ENCODE measurements at regions not wholly inside any gene's neighbourhood (a gene's known extent, or its start where the extent isn't known, plus 50 kb on each side); places are given as distances from the start of the nearest gene placed in this dataset.

GRCh38 chr11:91407842-91408241 is 816.8 kb upstream of the FAT3 start:
- no peak for DNase-seq

GRCh38 chr11:91406009-91406408 is 818.6 kb upstream of the FAT3 start:
- no peak for DNase-seq

GRCh38 chr11:91404344-91404743 is 820.3 kb upstream of the FAT3 start:
- no peak for DNase-seq

- no peak for DNase-seq
These were observed 827.5 kb upstream of the FAT3 start for GRCh38 chr11:91397134-91397468.

GRCh38 chr11:91396236-91397133 is 828.1 kb upstream of the FAT3 start:
- peak; percentile 37 for DNase-seq

GRCh38 chr11:91394727-91395414 is 829.7 kb upstream of the FAT3 start:
- DNase-seq: no peak

- DNase-seq: no peak
These were observed 830.4 kb upstream of the FAT3 start for GRCh38 chr11:91394073-91394726.

- DNase-seq: no peak
These were observed 841.7 kb upstream of the FAT3 start for GRCh38 chr11:91382946-91383345.

GRCh38 chr11:91374794-91375193 is 849.8 kb upstream of the FAT3 start:
- no peak for DNase-seq

- no peak for DNase-seq
These were observed 851.1 kb upstream of the FAT3 start for GRCh38 chr11:91373497-91373896.

GRCh38 chr11:91366816-91367215 is 857.8 kb upstream of the FAT3 start:
- DNase-seq: no peak

- no peak for DNase-seq
These were observed 858.5 kb upstream of the FAT3 start for GRCh38 chr11:91365986-91366585.

- DNase-seq: no peak
These were observed 873.7 kb upstream of the FAT3 start for GRCh38 chr11:91350931-91351330.

- DNase-seq: no peak
These were observed 897.9 kb upstream of the FAT3 start for GRCh38 chr11:91326751-91327150.

- no peak for DNase-seq
These were observed 898.3 kb upstream of the FAT3 start for GRCh38 chr11:91326280-91326679.

GRCh38 chr11:91314521-91314920 is 910.1 kb upstream of the FAT3 start:
- no peak for DNase-seq

- DNase-seq: no peak
These were observed 912.1 kb upstream of the FAT3 start for GRCh38 chr11:91312541-91312940.

- no peak for DNase-seq
These were observed 914.5 kb upstream of the FAT3 start for GRCh38 chr11:91310085-91310484.

- no peak for DNase-seq
These were observed 916.5 kb upstream of the FAT3 start for GRCh38 chr11:91308069-91308468.

- no peak for DNase-seq
These were observed 919.2 kb upstream of the FAT3 start for GRCh38 chr11:91305402-91305801.

- no peak for DNase-seq
These were observed 920.9 kb upstream of the FAT3 start for GRCh38 chr11:91303749-91304148.

- peak; percentile 8 for DNase-seq
These were observed 924.6 kb upstream of the FAT3 start for GRCh38 chr11:91299980-91300379.

- DNase-seq: no peak
These were observed 928.0 kb upstream of the FAT3 start for GRCh38 chr11:91296629-91297028.

GRCh38 chr11:91295591-91295990 is 929.0 kb upstream of the FAT3 start:
- no peak for DNase-seq

Data from kidney glomerular epithelial cell (primary cell).